NCI-H2227 treated with DMSO at 0.1 percent for 48 hours (cell line): ENCODE measurements at regions not wholly inside any gene's neighbourhood (a gene's known extent, or its start where the extent isn't known, plus 50 kb on each side); places are given as distances from the start of the nearest gene placed in this dataset.

Experiments
- DNase-seq: peaks from one replicate; lab custom pipeline; 2025; lab: John Stamatoyannopoulos, UW

GRCh38 chr10:58996866-58997265 lies 179.6 kb upstream of the PHYHIPL start:
- DNase-seq: no peak

- DNase-seq: no peak
Measured at GRCh38 chr10:58998924-58999713, 177.3 kb upstream of the PHYHIPL start.

GRCh38 chr10:59000162-59000825 lies 176.1 kb upstream of the PHYHIPL start:
- no peak for DNase-seq

GRCh38 chr10:59002011-59002410 lies 174.4 kb upstream of the PHYHIPL start:
- no peak for DNase-seq

- no peak for DNase-seq
Measured at GRCh38 chr10:59003203-59003602, 173.2 kb upstream of the PHYHIPL start.

- no peak for DNase-seq
Measured at GRCh38 chr10:59004392-59004791, 172.1 kb upstream of the PHYHIPL start.

- no peak for DNase-seq
Measured at GRCh38 chr10:59006511-59007306, 169.7 kb upstream of the PHYHIPL start.

GRCh38 chr10:59007307-59008025 lies 169.0 kb upstream of the PHYHIPL start:
- no peak for DNase-seq

- DNase-seq: no peak
Measured at GRCh38 chr10:59008452-59008851, 168.0 kb upstream of the PHYHIPL start.

GRCh38 chr10:59011972-59012632 lies 164.3 kb upstream of the PHYHIPL start:
- no peak for DNase-seq

GRCh38 chr10:59012839-59013238 lies 163.6 kb upstream of the PHYHIPL start:
- no peak for DNase-seq

- DNase-seq: no peak
Measured at GRCh38 chr10:59016043-59016442, 160.4 kb upstream of the PHYHIPL start.

GRCh38 chr10:59018977-59019376 lies 157.5 kb upstream of the PHYHIPL start:
- peak; percentile 28 for DNase-seq

- DNase-seq: peak; percentile 4
Measured at GRCh38 chr10:59019603-59020002, 156.8 kb upstream of the PHYHIPL start.

- DNase-seq: no peak
Measured at GRCh38 chr10:59020502-59020901, 155.9 kb upstream of the PHYHIPL start.

GRCh38 chr10:59025981-59026765 lies 150.3 kb upstream of the PHYHIPL start:
- DNase-seq: no peak

- DNase-seq: no peak
Measured at GRCh38 chr10:59027975-59028655, 148.3 kb upstream of the PHYHIPL start.

- DNase-seq: no peak
Measured at GRCh38 chr10:59033622-59034021, 142.8 kb upstream of the PHYHIPL start.

- no peak for DNase-seq
Measured at GRCh38 chr10:59036311-59037017, 140.0 kb upstream of the PHYHIPL start.

GRCh38 chr10:59037018-59037389 lies 139.4 kb upstream of the PHYHIPL start:
- no peak for DNase-seq
